ENCODE measurements at regions not wholly inside any gene's neighbourhood (a gene's known extent, or its start where the extent isn't known, plus 50 kb on each side); places are given as distances from the start of the nearest gene placed in this dataset.

DNA sequence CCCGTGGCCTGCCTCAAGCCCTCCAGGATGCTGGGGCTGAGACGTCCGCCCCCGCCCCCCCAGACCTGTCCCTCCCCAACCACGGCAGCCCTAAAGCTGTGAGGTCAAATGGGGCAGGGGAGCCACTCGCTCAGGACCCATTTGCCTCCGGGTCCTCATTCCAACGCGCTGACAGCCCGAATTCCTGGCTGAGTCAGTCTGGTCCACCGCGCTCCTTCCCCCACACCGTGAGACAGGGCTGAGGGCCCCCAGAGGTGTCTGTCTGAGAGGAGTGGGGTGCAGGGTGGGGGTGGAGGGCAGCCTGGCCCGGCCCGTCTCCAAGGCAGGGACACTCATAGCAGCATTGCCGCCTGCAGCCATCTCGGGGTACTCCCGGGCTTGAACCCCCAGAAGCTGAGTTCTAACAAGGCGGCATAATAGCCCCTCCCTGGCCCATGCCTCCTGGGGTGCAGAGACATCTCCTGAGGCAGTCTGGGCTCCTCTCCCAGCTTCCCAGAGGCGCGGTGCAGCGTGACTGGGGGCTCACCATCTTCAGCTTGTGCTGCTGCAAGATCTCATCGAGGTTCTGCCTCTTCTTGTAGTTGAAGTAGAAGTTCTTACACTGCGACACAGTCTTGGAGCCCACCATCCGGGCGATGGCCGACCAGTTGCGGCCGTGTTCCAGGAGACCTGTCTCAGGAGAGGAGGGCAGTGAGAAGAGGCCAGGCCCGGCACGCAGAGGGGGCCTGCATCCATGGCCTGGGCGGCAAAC is 90.5 kb downstream of the RFLNA start:
- TF ChIP-seq, protein P1, sequence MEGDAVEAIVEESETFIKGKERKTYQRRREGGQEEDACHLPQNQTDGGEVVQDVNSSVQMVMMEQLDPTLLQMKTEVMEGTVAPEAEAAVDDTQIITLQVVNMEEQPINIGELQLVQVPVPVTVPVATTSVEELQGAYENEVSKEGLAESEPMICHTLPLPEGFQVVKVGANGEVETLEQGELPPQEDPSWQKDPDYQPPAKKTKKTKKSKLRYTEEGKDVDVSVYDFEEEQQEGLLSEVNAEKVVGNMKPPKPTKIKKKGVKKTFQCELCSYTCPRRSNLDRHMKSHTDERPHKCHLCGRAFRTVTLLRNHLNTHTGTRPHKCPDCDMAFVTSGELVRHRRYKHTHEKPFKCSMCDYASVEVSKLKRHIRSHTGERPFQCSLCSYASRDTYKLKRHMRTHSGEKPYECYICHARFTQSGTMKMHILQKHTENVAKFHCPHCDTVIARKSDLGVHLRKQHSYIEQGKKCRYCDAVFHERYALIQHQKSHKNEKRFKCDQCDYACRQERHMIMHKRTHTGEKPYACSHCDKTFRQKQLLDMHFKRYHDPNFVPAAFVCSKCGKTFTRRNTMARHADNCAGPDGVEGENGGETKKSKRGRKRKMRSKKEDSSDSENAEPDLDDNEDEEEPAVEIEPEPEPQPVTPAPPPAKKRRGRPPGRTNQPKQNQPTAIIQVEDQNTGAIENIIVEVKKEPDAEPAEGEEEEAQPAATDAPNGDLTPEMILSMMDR (IDR thresholded peaks at IDR 0.05; ENCODE audit: extremely low read depth, insufficient read depth, missing control alignments): no peak
- DNase-seq (ENCODE audit: low spot score): no peak

DNA sequence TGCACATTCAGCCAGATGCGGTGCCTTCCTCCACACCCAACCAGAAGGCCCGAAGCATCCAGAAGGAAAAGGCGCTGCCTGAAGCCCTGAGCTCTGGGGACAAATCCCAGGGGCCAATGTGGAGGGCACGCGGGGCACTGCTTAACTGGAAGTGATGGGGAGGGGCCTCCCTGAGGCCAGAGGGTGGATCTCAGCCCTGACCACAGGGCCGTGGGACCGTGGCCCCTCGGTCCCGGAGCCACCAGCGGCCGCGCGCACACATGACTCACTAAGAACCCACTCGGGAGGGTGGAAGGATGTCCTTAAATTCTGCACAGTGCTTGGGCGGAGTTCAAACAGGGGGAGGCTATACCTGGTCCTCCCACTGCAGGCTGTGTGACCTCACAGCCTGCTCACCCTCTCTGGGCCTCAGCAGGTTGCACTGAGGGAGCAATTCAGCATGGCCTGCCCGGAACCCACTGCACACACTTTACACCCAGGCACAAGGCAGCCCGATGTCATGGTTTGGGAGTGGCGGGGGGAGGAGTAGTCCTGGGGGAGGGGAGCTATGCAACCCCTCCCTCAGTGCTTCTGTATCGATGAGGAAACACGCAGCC is 89.5 kb downstream of the RFLNA start:
- no peak for DNase-seq (ENCODE audit: low spot score)
- in situ Hi-C loops (cut with MboI; ENCODE audit: low pct_unique_long_range_greater_than_20kb, low sequenced_read_pairs, unreplicated experiment): no loop called here
- TF ChIP-seq, protein P1 (IDR thresholded peaks at IDR 0.05; ENCODE audit: extremely low read depth, insufficient read depth, missing control alignments): no peak

More for the DNA sequence above, 90.5 kb downstream of the RFLNA start:
- in situ Hi-C loops (cut with MboI; ENCODE audit: low pct_unique_long_range_greater_than_20kb, low sequenced_read_pairs, unreplicated experiment): no loop called here

DNA sequence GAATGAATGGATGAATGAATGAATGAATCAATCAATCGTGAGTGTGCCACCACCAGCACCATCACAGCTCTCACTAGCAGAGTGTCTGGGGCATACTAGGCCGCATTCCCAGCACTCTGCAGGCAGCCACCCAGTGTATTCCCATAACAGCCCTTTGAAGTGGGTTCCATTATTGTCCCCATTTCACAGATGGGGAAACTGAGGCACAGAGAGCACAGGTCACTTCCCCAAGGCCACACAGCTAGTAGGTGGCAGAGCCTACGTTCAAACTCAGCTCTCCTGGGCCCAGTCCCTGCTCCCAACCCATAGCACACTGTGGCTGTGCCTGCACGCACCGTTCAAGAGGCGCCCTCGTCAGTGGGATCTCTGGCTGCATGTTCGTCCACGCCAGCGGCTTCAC is 88.1 kb downstream of the RFLNA start:
- in situ Hi-C loops (cut with MboI; ENCODE audit: low pct_unique_long_range_greater_than_20kb, low sequenced_read_pairs, unreplicated experiment): no loop called here
- TF ChIP-seq, protein P1 (IDR thresholded peaks at IDR 0.05; ENCODE audit: extremely low read depth, insufficient read depth, missing control alignments): no peak
- DNase-seq (ENCODE audit: low spot score): no peak

DNA sequence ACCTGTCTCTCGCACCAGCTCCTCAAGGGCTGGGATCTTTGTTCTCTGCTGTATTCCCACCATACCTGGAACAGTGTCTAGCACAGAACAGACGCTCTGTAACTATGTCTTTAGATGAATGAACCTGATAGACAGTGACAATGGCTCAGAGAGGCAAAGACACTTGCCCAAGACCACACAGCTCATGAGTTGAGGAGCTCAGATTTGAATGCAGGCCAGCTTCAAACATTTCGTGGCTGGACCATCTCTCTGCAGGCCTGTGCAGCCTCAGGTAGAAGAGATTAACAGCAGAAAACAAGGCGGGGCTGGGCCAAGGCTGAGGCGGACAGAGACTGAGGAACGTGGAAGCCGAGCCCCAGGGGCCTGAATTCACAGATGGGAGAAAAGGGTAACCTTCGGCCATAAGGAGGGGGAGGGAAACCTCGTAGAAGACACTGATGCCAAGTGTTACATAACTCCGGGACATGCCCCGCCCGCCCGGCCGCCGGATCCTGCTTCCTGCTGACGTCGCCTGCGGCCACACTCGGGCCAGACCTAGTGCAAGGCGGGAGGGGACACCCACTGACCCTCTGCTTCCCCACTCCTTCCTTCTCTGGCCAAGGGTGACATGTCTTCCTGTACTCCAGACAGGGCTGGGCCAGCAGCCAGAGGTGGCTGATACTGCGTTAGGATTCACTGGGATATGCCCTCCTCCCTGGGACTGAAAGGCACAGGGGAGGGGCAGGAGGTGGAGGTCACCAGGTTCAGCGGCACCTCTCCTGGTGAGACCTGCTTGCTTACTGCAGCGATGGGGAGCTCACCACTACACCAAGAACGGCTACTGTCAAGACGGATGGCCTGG is 86.8 kb downstream of the RFLNA start:
- in situ Hi-C loops (cut with MboI; ENCODE audit: low pct_unique_long_range_greater_than_20kb, low sequenced_read_pairs, unreplicated experiment): no loop called here
- no peak for DNase-seq (ENCODE audit: low spot score)
- TF ChIP-seq, protein P1 (IDR thresholded peaks at IDR 0.05; ENCODE audit: extremely low read depth, insufficient read depth, missing control alignments): no peak

DNA sequence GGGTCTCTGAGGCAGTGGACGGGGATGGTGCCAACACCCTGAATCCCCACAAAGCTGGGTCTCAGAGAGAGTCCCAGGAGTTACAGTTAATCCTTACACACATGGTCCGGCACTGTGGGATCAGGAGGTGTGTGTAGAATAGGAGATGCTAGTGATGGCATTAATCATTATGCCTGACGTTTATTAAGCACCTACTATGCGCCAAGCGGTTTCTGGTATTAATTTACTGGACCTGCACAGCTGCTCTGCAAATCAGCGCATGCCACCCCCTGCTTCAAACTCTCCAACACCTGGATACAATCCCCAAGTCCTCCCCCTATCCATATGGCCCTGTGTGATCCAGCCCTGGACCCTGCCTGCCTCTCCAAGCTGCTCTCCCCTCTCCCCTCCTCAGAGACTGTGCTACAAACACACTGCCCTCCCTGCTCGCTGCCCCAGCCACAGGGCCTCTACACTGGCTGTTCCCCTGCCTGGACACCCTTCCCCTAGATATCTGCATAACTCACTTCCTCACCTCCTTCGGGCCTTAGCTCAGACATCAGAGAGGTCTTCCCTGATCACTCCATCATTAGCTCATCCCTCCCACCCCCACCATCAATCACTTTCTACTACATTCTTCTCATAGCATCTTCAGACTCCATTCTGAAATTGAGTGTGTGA is 86.0 kb downstream of the RFLNA start:
- DNase-seq (ENCODE audit: low spot score): no peak
- in situ Hi-C loops (cut with MboI; ENCODE audit: low pct_unique_long_range_greater_than_20kb, low sequenced_read_pairs, unreplicated experiment): no loop called here
- TF ChIP-seq, protein P1 (IDR thresholded peaks at IDR 0.05; ENCODE audit: extremely low read depth, insufficient read depth, missing control alignments): no peak

Data from GM13977 (cell line).